ENCODE measurements at regions not wholly inside any gene's neighbourhood (a gene's known extent, or its start where the extent isn't known, plus 50 kb on each side); places are given as distances from the start of the nearest gene placed in this dataset.

DNA sequence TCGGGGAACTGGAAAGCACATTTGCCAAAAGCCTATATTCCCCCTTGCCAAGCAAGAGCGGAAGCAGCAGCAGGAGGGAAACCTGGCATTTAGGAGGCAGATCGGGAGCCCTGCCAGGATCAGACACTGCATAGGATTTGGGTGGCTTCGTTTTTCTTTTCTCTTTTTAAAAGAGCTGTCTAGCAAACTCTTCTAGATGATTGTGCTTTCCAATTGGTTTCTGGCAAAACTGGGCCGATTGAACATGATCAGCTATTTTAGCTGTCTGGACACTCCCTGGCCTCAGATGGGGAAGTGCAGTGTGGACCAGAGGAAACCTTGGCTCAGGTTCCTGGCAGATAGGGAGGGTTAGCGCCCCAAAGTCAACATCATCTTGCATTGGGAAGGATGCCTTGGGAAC, 414.0 kb upstream of the KAZN start:
- Mint-ChIP-seq H3K27me3 (ENCODE audit: insufficient read depth) (peaks cover 2% of the 10 kb centered on the region), H3K9me3 (no peaks in the 10 kb centered on the region), H3K36me3 (ENCODE audit: low read depth) (no peaks in the 10 kb centered on the region), H3K27ac (no peak overlapping the region), H3K4me1 (ENCODE audit: low read depth) (peaks cover 6% of the 10 kb centered on the region), H3K4me3 (no peak overlapping the region)
- intact Hi-C loops (cut with micrococcal nuclease) = no loop called here
- DNase-seq (ENCODE audit: low spot score) = no peak

GRCh38 chr1:14189381-14189780, 409.1 kb upstream of the KAZN start:
- no peak for DNase-seq (ENCODE audit: low spot score)
- H3K9me3 Mint-ChIP-seq = no peaks in the 10 kb centered on the region
- H3K36me3 Mint-ChIP-seq (ENCODE audit: low read depth) = no peaks in the 10 kb centered on the region
- H3K4me3 Mint-ChIP-seq = no peak overlapping the region
- intact Hi-C loops (cut with micrococcal nuclease) = no loop called here
- no peak overlapping the region for H3K27ac Mint-ChIP-seq
- H3K27me3 Mint-ChIP-seq (ENCODE audit: insufficient read depth) = peaks cover 2% of the 10 kb centered on the region
- no peaks in the 10 kb centered on the region for H3K4me1 Mint-ChIP-seq (ENCODE audit: low read depth)

GRCh38 chr1:14190508-14190907, 408.0 kb upstream of the KAZN start:
- Mint-ChIP-seq H3K36me3 (ENCODE audit: low read depth) (no peaks in the 10 kb centered on the region), H3K4me1 (ENCODE audit: low read depth) (no peaks in the 10 kb centered on the region), H3K27ac (no peak overlapping the region), H3K27me3 (ENCODE audit: insufficient read depth) (peaks cover 2% of the 10 kb centered on the region), H3K9me3 (no peaks in the 10 kb centered on the region), H3K4me3 (no peak overlapping the region)
- DNase-seq (ENCODE audit: low spot score) = no peak
- intact Hi-C loops (cut with micrococcal nuclease) = no loop called here

GRCh38 chr1:14194511-14194910, 404.0 kb upstream of the KAZN start:
- H3K36me3 Mint-ChIP-seq (ENCODE audit: low read depth) = no peaks in the 10 kb centered on the region
- H3K27me3 Mint-ChIP-seq (ENCODE audit: insufficient read depth) = peaks cover 4% of the 10 kb centered on the region
- no peak overlapping the region for H3K27ac Mint-ChIP-seq
- no peak for DNase-seq (ENCODE audit: low spot score)
- intact Hi-C loops (cut with micrococcal nuclease) = no loop called here
- H3K4me3 Mint-ChIP-seq = no peak overlapping the region
- H3K4me1 Mint-ChIP-seq (ENCODE audit: low read depth) = no peaks in the 10 kb centered on the region
- no peaks in the 10 kb centered on the region for H3K9me3 Mint-ChIP-seq

DNA sequence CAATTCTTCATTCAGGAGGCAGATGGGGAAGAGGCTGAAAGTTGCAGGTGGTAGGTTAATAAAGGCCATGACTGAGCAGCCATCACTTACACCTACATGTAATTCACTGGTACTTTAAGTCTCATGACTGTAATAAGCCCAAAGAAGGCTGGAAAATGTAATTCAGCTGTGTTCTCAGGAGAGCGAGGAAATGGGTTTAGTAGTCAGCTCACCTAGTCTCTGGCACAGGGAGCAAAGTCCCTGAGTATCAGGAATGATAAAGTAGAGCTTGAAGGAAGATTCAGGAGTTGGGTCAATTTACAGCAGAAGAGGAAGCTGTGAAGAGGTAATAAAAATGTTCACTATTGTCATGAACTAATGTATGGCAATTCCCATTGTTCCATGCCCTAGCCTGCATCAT, 393.4 kb upstream of the KAZN start:
- H3K27ac Mint-ChIP-seq = no peak overlapping the region
- H3K4me3 Mint-ChIP-seq = no peak overlapping the region
- H3K4me1 Mint-ChIP-seq (ENCODE audit: low read depth) = no peaks in the 10 kb centered on the region
- no peaks in the 10 kb centered on the region for H3K9me3 Mint-ChIP-seq
- intact Hi-C loops (cut with micrococcal nuclease) = no loop called here
- no peak for DNase-seq (ENCODE audit: low spot score)
- H3K36me3 Mint-ChIP-seq (ENCODE audit: low read depth) = no peaks in the 10 kb centered on the region
- peaks cover 2% of the 10 kb centered on the region for H3K27me3 Mint-ChIP-seq (ENCODE audit: insufficient read depth)

DNA sequence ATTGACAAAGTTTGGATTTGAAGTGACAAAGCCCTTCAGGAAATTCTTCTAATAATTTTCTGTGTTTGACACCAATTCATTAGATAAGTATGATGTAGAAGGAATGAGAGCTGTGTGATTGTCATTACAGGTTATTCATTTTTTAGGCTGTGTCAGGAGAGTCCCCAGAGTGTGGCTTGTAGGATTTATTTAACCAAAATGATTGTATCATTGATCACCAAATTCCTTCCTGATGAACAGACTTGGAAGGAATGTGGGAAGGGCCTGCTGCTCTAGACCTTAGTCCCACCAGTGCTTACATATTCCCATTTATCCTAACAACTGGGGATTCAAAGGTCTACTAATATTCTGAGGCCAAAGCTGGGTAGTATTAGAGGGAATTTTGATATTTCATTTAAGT, 383.3 kb upstream of the KAZN start:
- intact Hi-C loops (cut with micrococcal nuclease) = no loop called here
- DNase-seq (ENCODE audit: low spot score) = no peak
- no peak overlapping the region for H3K4me3 Mint-ChIP-seq
- no peak overlapping the region for H3K27ac Mint-ChIP-seq
- no peaks in the 10 kb centered on the region for H3K36me3 Mint-ChIP-seq (ENCODE audit: low read depth)
- H3K9me3 Mint-ChIP-seq = peaks cover 14% of the 10 kb centered on the region
- peaks cover 6% of the 10 kb centered on the region for H3K27me3 Mint-ChIP-seq (ENCODE audit: insufficient read depth)
- no peaks in the 10 kb centered on the region for H3K4me1 Mint-ChIP-seq (ENCODE audit: low read depth)

GRCh38 chr1:14217384-14217783, 381.1 kb upstream of the KAZN start:
- H3K27ac Mint-ChIP-seq = no peak overlapping the region
- H3K9me3 Mint-ChIP-seq = peaks cover 14% of the 10 kb centered on the region
- intact Hi-C loops (cut with micrococcal nuclease) = no loop called here
- DNase-seq (ENCODE audit: low spot score) = no peak
- H3K27me3 Mint-ChIP-seq (ENCODE audit: insufficient read depth) = peaks cover 6% of the 10 kb centered on the region
- H3K36me3 Mint-ChIP-seq (ENCODE audit: low read depth) = no peaks in the 10 kb centered on the region
- no peak overlapping the region for H3K4me3 Mint-ChIP-seq
- H3K4me1 Mint-ChIP-seq (ENCODE audit: low read depth) = no peaks in the 10 kb centered on the region

- H3K9me3 Mint-ChIP-seq = peaks cover 11% of the 10 kb centered on the region
- no peaks in the 10 kb centered on the region for H3K4me1 Mint-ChIP-seq (ENCODE audit: low read depth)
- intact Hi-C loops (cut with micrococcal nuclease) = no loop called here
- H3K27ac Mint-ChIP-seq = no peak overlapping the region
- H3K36me3 Mint-ChIP-seq (ENCODE audit: low read depth) = no peaks in the 10 kb centered on the region
- peaks cover 3% of the 10 kb centered on the region for H3K27me3 Mint-ChIP-seq (ENCODE audit: insufficient read depth)
- H3K4me3 Mint-ChIP-seq = no peak overlapping the region
- no peak for DNase-seq (ENCODE audit: low spot score)
Observed at GRCh38 chr1:14220324-14220723, 378.2 kb upstream of the KAZN start.

DNA sequence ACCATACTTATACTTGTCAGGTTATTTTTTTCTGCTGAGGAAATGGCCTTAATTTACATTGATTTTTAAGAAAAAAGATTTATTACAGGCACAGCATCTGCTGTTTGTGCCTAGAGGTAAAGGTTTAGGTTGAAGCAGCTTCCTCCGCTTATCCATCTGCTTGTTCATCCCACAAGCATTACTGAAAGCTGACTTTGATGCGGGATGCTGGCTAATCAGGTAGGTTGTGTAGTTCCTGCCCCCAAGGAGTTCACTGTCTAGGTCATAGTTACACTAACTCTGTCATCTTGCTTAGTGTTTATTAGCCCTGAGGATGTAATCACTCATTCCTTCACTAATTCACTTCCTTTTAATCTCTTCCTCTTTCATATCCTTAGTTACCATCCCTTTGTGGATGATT, 377.7 kb upstream of the KAZN start:
- intact Hi-C loops (cut with micrococcal nuclease) = no loop called here
- H3K4me1 Mint-ChIP-seq (ENCODE audit: low read depth) = no peaks in the 10 kb centered on the region
- no peak overlapping the region for H3K27ac Mint-ChIP-seq

DNA sequence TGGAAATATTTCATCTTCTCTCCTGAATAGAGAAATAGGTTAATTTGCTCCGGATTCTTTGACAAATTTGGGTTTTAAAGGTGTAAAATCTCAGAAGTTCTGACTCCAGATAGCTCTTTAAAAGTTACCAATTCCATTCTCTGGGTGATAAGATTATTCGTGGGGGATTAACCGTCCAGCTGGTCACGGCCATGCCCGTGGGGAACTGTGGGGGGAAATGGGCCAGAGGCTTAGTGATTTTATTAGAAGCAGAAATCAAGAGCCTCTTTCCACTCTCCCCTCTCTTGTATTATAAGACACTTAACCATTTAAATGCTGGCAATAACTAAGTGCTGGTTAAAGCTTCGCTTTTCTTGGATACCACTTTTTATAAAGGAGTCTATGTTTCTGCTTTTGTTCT, 376.4 kb upstream of the KAZN start:
- intact Hi-C loops (cut with micrococcal nuclease) = no loop called here
- Mint-ChIP-seq H3K27ac (no peak overlapping the region), H3K4me3 (no peak overlapping the region), H3K36me3 (ENCODE audit: low read depth) (no peaks in the 10 kb centered on the region), H3K27me3 (ENCODE audit: insufficient read depth) (peaks cover 3% of the 10 kb centered on the region), H3K9me3 (peaks cover 7% of the 10 kb centered on the region), H3K4me1 (ENCODE audit: low read depth) (no peaks in the 10 kb centered on the region)
- no peak for DNase-seq (ENCODE audit: low spot score)

More for the DNA sequence above, 377.7 kb upstream of the KAZN start:
- H3K9me3 Mint-ChIP-seq = peaks cover 11% of the 10 kb centered on the region
- H3K36me3 Mint-ChIP-seq (ENCODE audit: low read depth) = no peaks in the 10 kb centered on the region
- DNase-seq (ENCODE audit: low spot score) = no peak
- H3K27me3 Mint-ChIP-seq (ENCODE audit: insufficient read depth) = peaks cover 3% of the 10 kb centered on the region
- H3K4me3 Mint-ChIP-seq = no peak overlapping the region

GRCh38 chr1:14228677-14229076, 369.8 kb upstream of the KAZN start:
- no peak overlapping the region for H3K27ac Mint-ChIP-seq
- no peak overlapping the region for H3K4me3 Mint-ChIP-seq
- H3K4me1 Mint-ChIP-seq (ENCODE audit: low read depth) = no peaks in the 10 kb centered on the region
- intact Hi-C loops (cut with micrococcal nuclease) = no loop called here
- H3K36me3 Mint-ChIP-seq (ENCODE audit: low read depth) = no peaks in the 10 kb centered on the region
- no peak for DNase-seq (ENCODE audit: low spot score)
- H3K9me3 Mint-ChIP-seq = no peaks in the 10 kb centered on the region
- no peaks in the 10 kb centered on the region for H3K27me3 Mint-ChIP-seq (ENCODE audit: insufficient read depth)

GRCh38 chr1:14233510-14233909, 365.0 kb upstream of the KAZN start:
- Mint-ChIP-seq H3K4me1 (ENCODE audit: low read depth) (no peaks in the 10 kb centered on the region), H3K27me3 (ENCODE audit: insufficient read depth) (no peaks in the 10 kb centered on the region), H3K27ac (no peak overlapping the region), H3K9me3 (no peaks in the 10 kb centered on the region), H3K36me3 (ENCODE audit: low read depth) (no peaks in the 10 kb centered on the region), H3K4me3 (no peak overlapping the region)
- no peak for DNase-seq (ENCODE audit: low spot score)
- intact Hi-C loops (cut with micrococcal nuclease) = no loop called here

- H3K9me3 Mint-ChIP-seq = no peaks in the 10 kb centered on the region
- no peaks in the 10 kb centered on the region for H3K4me1 Mint-ChIP-seq (ENCODE audit: low read depth)
- no peaks in the 10 kb centered on the region for H3K27me3 Mint-ChIP-seq (ENCODE audit: insufficient read depth)
- no peaks in the 10 kb centered on the region for H3K36me3 Mint-ChIP-seq (ENCODE audit: low read depth)
- H3K27ac Mint-ChIP-seq = no peak overlapping the region
- intact Hi-C loops (cut with micrococcal nuclease) = no loop called here
- no peak overlapping the region for H3K4me3 Mint-ChIP-seq
- DNase-seq (ENCODE audit: low spot score) = no peak
Observed at GRCh38 chr1:14236097-14236496, 362.4 kb upstream of the KAZN start.

GRCh38 chr1:14238472-14239307, 359.8 kb upstream of the KAZN start:
- no peaks in the 10 kb centered on the region for H3K36me3 Mint-ChIP-seq (ENCODE audit: low read depth)
- no peak for DNase-seq (ENCODE audit: low spot score)
- H3K4me3 Mint-ChIP-seq = no peak overlapping the region
- H3K27me3 Mint-ChIP-seq (ENCODE audit: insufficient read depth) = no peaks in the 10 kb centered on the region
- no peak overlapping the region for H3K27ac Mint-ChIP-seq
- intact Hi-C loops (cut with micrococcal nuclease) = no loop called here
- H3K4me1 Mint-ChIP-seq (ENCODE audit: low read depth) = no peaks in the 10 kb centered on the region
- no peaks in the 10 kb centered on the region for H3K9me3 Mint-ChIP-seq

All from activated T-helper 1 cell treated with anti-CD3 and anti-CD28 coated beads, Interleukin-12 subunit alpha, Interleukin-12 subunit beta, Interleukin-2, Interleukin-4 antibody, amounts not matched to agents 30 ng/mL and 10 ng/mL and 1 ng/mL, durations not matched to agents 14 hours and 24 hours and 36 hours (primary cell).